H1 (cell line): ENCODE measurements at regions not wholly inside any gene's neighbourhood (a gene's known extent, or its start where the extent isn't known, plus 50 kb on each side); places are given as distances from the start of the nearest gene placed in this dataset.

Source experiments
- CTCF ChIA-PET: fragments of 300-600 bp; sonication (Branson Sonifier 250); formaldehyde crosslinking; loops from one replicate; lab custom pipeline; 2021; ENCODE audit not compliant: partially characterized antibody; lab: Charles Lee
- POLR2A ChIA-PET: fragments of 300-600 bp; sonication (Branson Sonifier 250); formaldehyde crosslinking; loops from one replicate; lab custom pipeline; 2021; ENCODE audit warnings: inconsistent platforms; ENCODE audit not compliant: partially characterized antibody; lab: Charles Lee
- DNase-seq, 2 experiments: peaks; one replicate each; pipeline versions ENCODE4 v3.0.0 to v3.0.0-alpha.2; 2010 to 2022; ENCODE audit warnings: low spot score in 2 of 2, low read depth in 1 of 2, mixed read lengths in 1 of 2
- FAIRE-seq: peaks from 2 replicates; lab custom pipeline; 2011; peaks lifted over from hg19 to GRCh38; lab: Jason Lieb, UNC
- H2AFZ ChIP-seq: 2 replicates; pipeline ENCODE4 v1.8.1; 2012; ENCODE audit warnings: low read length, inconsistent platforms
- H2AK5ac ChIP-seq: 2 replicates; pipeline ENCODE4 v1.6.1; 2013; ENCODE audit warnings: low read depth, low read length
- H2BK120ac ChIP-seq: replicated peaks from 2 replicates; pipeline ENCODE3; 2013; ENCODE audit warnings: low read depth, low read length, inconsistent platforms
- H2BK12ac ChIP-seq: 2 replicates; pipeline ENCODE4 v1.6.1; 2013; ENCODE audit warnings: low read depth, low read length
- H2BK15ac ChIP-seq: 2 replicates; pipeline ENCODE4 v1.6.1; 2013; ENCODE audit warnings: low read length
- H2BK20ac ChIP-seq: 2 replicates; pipeline ENCODE4 v1.6.1; 2013; ENCODE audit warnings: low read length
- H2BK5ac ChIP-seq: 2 replicates; pipeline ENCODE4 v1.6.1; 2013; ENCODE audit warnings: low read depth, low read length
- H3K14ac ChIP-seq: 2 replicates; pipeline ENCODE4 v1.6.1; 2013; ENCODE audit warnings: inconsistent platforms; ENCODE audit not compliant: insufficient read length
- H3K18ac ChIP-seq: 2 replicates; pipeline ENCODE4 v1.6.1; 2013; ENCODE audit warnings: low read length; ENCODE audit errors: extremely low read depth
- H3K23ac ChIP-seq: 2 replicates; pipeline ENCODE4 v1.6.1; 2013; ENCODE audit warnings: inconsistent platforms; ENCODE audit not compliant: insufficient read length
- H3K23me2 ChIP-seq: 2 replicates; pipeline ENCODE4 v1.6.1; 2013; ENCODE audit warnings: low read depth, low read length
- H3K27ac ChIP-seq: 2 replicates; pipeline ENCODE4 v1.6.1; 2011; ENCODE audit warnings: low read depth, low read length, inconsistent platforms
- H3K27me3 ChIP-seq, 4 experiments: replicated peaks in 1 of 4; 1 replicate in 1 of 4; 2 replicates in 3 of 4; pipeline versions ENCODE4 v1.6.1 to v1.8.1; 2011 to 2013; ENCODE audit warnings: low read length in 3 of 4, mild to moderate bottlenecking in 3 of 4, inconsistent platforms in 2 of 4, mixed read lengths in 2 of 4, moderate library complexity in 1 of 4; ENCODE audit not compliant: control insufficient read depth in 3 of 4, insufficient read depth in 3 of 4; ENCODE audit errors: extremely low read depth in 1 of 4
- H3K36me3 ChIP-seq, 4 experiments: 2 replicates each; pipeline versions ENCODE4 v1.6.1 to v1.8.1; 2011 to 2013; ENCODE audit warnings: mild to moderate bottlenecking in 4 of 4, low read length in 3 of 4, moderate library complexity in 2 of 4, control low read depth in 1 of 4, inconsistent platforms in 1 of 4; ENCODE audit not compliant: insufficient read depth in 4 of 4, control insufficient read depth in 2 of 4
- H3K4ac ChIP-seq: replicated peaks from 2 replicates; pipeline ENCODE3; 2013; ENCODE audit warnings: low read length, low read depth, mixed read lengths, inconsistent platforms; ENCODE audit not compliant: insufficient read length
- H3K4me1 ChIP-seq, 4 experiments: replicated peaks in 1 of 4; 1 replicate in 1 of 4; 2 replicates in 3 of 4; pipeline versions ENCODE4 v1.6.1 to v1.8.1; 2011 to 2013; ENCODE audit warnings: low read length in 3 of 4, inconsistent platforms in 2 of 4, mixed read lengths in 1 of 4; ENCODE audit not compliant: insufficient read depth in 4 of 4, control insufficient read depth in 3 of 4
- H3K4me2 ChIP-seq, 2 experiments: 2 replicates each; pipeline versions ENCODE4 v1.6.1 to v1.8.1; 2011 to 2013; ENCODE audit warnings: low read depth in 2 of 2, low read length in 2 of 2, control low read depth in 1 of 2, inconsistent platforms in 1 of 2, mild to moderate bottlenecking in 1 of 2; ENCODE audit not compliant: insufficient read depth in 1 of 2
- H3K4me3 ChIP-seq, 4 experiments: fragments of 200-600, 300-600 bp in 1 of 4; sonication (generic), shearing (Covaris generic), sonication (Bioruptor Twin) in 1 of 4; 2 replicates each; pipeline versions ENCODE4 v1.5.1 to v1.8.1; 2011 to 2016; ENCODE audit warnings: low read length in 4 of 4, low read depth in 3 of 4, control low read depth in 2 of 4, inconsistent platforms in 2 of 4, mild to moderate bottlenecking in 2 of 4, mixed read lengths in 1 of 4, moderate library complexity in 1 of 4; ENCODE audit not compliant: insufficient read depth in 2 of 4; ENCODE audit errors: extremely low read depth in 1 of 4
- H3K56ac ChIP-seq: replicated peaks from 2 replicates; pipeline ENCODE3; 2013; ENCODE audit warnings: low read depth, mild to moderate bottlenecking, mixed read lengths, low read length, inconsistent platforms; ENCODE audit not compliant: insufficient read length
- H3K79me1 ChIP-seq: 2 replicates; pipeline ENCODE4 v1.6.1; 2013; ENCODE audit warnings: low read depth, low read length, control low read depth
- H3K79me2 ChIP-seq, 2 experiments: 2 replicates each; pipeline versions ENCODE4 v1.6.1 to v1.8.1; 2012 to 2013; ENCODE audit warnings: low read length in 2 of 2, mild to moderate bottlenecking in 2 of 2, inconsistent platforms in 1 of 2; ENCODE audit not compliant: insufficient read depth in 2 of 2, control insufficient read depth in 1 of 2
- H3K9ac ChIP-seq, 4 experiments: replicated peaks in 1 of 4; 1 replicate in 1 of 4; 2 replicates in 3 of 4; pipeline versions ENCODE4 v1.6.1 to v1.8.1; 2011 to 2013; ENCODE audit warnings: low read depth in 3 of 4, low read length in 3 of 4, control low read depth in 2 of 4, mild to moderate bottlenecking in 2 of 4, moderate library complexity in 2 of 4, inconsistent platforms in 1 of 4; ENCODE audit errors: extremely low read depth in 1 of 4
- H3K9me3 ChIP-seq, 2 experiments: 2 replicates each; pipeline versions ENCODE4 v1.6.1 to v1.8.1; 2012 to 2013; ENCODE audit warnings: mild to moderate bottlenecking in 2 of 2, moderate library complexity in 2 of 2, control low read depth in 1 of 2, inconsistent platforms in 1 of 2, low read depth in 1 of 2, low read length in 1 of 2, mixed read lengths in 1 of 2; ENCODE audit not compliant: insufficient read depth in 2 of 2
- H4K20me1 ChIP-seq, 2 experiments: replicated peaks in 1 of 2; 2 replicates each; pipeline versions ENCODE3 to v1.8.1; 2011 to 2013; ENCODE audit warnings: inconsistent platforms in 2 of 2, low read length in 2 of 2, mild to moderate bottlenecking in 1 of 2; ENCODE audit not compliant: insufficient read depth in 2 of 2, control insufficient read depth in 1 of 2
- H4K5ac ChIP-seq: 2 replicates; pipeline ENCODE4 v1.6.1; 2013; ENCODE audit warnings: low read length, low read depth, mixed read lengths, inconsistent platforms; ENCODE audit not compliant: insufficient read length
- H4K8ac ChIP-seq: 2 replicates; pipeline ENCODE4 v1.8.0; 2013; ENCODE audit warnings: mild to moderate bottlenecking, moderate library complexity, low read length, inconsistent platforms; ENCODE audit not compliant: insufficient read depth; ENCODE audit errors: extremely low read depth
- H4K91ac ChIP-seq: replicated peaks from 2 replicates; pipeline ENCODE3; 2013; ENCODE audit warnings: low read length, mixed read lengths, inconsistent platforms; ENCODE audit not compliant: insufficient read length
- CBX5 ChIP-seq: fragments of 300-800, 300-1000 bp; sonication (generic); IDR thresholded peaks from 2 replicates; pipeline ENCODE4 v1.7.1; 2016; ENCODE audit warnings: antibody characterized with exemption, low read length, low read depth
- CTBP2 ChIP-seq: IDR thresholded peaks from 2 replicates; pipeline ENCODE4 v1.7.0; 2011; ENCODE audit warnings: borderline replicate concordance, mild to moderate bottlenecking, moderate library complexity, mixed read lengths, low read length; ENCODE audit not compliant: insufficient read depth, insufficient read length
- CTCF ChIP-seq, 3 experiments: IDR thresholded peaks; 1 replicate in 2 of 3; 2 replicates in 1 of 3; pipeline versions ENCODE4 v1.5.1 to v1.6.1; 2011; ENCODE audit warnings: low read length in 3 of 3, mild to moderate bottlenecking in 3 of 3, inconsistent platforms in 2 of 3, low read depth in 1 of 3, moderate library complexity in 1 of 3; ENCODE audit not compliant: insufficient read depth in 1 of 3; ENCODE audit errors: control extremely low read depth in 1 of 3
- HDAC2 ChIP-seq, 2 experiments: fragments of 300-600 bp in 1 of 2; sonication (generic) in 1 of 2; IDR thresholded peaks; 2 replicates each; pipeline ENCODE4 v1.6.1; 2011 to 2012; ENCODE audit warnings: low read depth in 2 of 2, low read length in 2 of 2, mild to moderate bottlenecking in 2 of 2, moderate library complexity in 2 of 2, borderline replicate concordance in 1 of 2, inconsistent platforms in 1 of 2
- POLR2AphosphoS5 ChIP-seq: IDR thresholded peaks from 2 replicates; pipeline ENCODE4 v1.6.1; 2011; ENCODE audit warnings: low read depth, low read length
- SP2 ChIP-seq: IDR thresholded peaks from 2 replicates; pipeline ENCODE4 v1.6.1; 2012; ENCODE audit warnings: mild to moderate bottlenecking, low read length, inconsistent platforms
- SP4 ChIP-seq: IDR thresholded peaks from 2 replicates; pipeline ENCODE4 v1.6.1; 2012; ENCODE audit warnings: low read length, inconsistent platforms
- SUZ12 ChIP-seq: fragments of 200-600 bp; sonication (generic); IDR thresholded peaks from 2 replicates; pipeline ENCODE4 v1.6.1; 2012; ENCODE audit warnings: mild to moderate bottlenecking, inconsistent platforms, low read length, moderate library complexity, mixed read lengths
- YY1 ChIP-seq: IDR thresholded peaks from 2 replicates; pipeline ENCODE4 v1.6.1; 2011; ENCODE audit warnings: low read depth, mild to moderate bottlenecking, low read length

DNA sequence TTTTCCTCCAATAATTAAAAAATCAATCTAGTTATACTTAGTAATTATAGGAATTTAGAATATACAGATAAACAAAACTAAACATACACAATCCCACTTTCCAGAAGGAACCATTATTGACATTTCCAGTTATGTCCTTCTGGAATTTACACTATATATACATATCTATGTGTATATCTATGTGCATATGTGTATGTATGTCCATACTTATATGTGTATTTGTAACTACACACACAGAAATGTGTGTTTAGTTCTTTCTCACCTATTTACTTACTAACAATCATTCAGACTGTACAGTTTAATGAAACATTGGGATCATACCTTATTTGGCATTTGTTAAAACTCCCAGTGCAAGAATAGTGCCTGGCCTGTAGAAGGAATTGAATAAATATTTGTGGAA is 126.4 kb downstream of the FHIP1A start:
- H4K20me1 ChIP-seq = no peaks in the 10 kb centered on the region
- H3K4ac ChIP-seq = no peak overlapping the region
- H2BK120ac ChIP-seq = no peak overlapping the region
- no peak overlapping the region for H3K9ac ChIP-seq
- CTCF ChIA-PET = interaction anchor here (1.8 kb wide), 1 partner anchor 78 kb away, joined by 4 read pairs; no protein-coding TSS in a partner anchor
- H2AK5ac ChIP-seq = no peak overlapping the region
- no peak overlapping the region for H3K4me3 ChIP-seq
- H2BK15ac ChIP-seq = no peak overlapping the region
- FAIRE-seq (no peak), DNase-seq (no peak)
- no peak overlapping the region for H2BK20ac ChIP-seq
- H3K79me2 ChIP-seq = peaks cover 0 to 4% of the 10 kb centered on the region in 2 experiments; a peak in 2 of 4 replicates
- no peak overlapping the region for H3K14ac ChIP-seq
- H2AFZ ChIP-seq = no peak overlapping the region
- POLR2A ChIA-PET = no interaction called here
- H3K79me1 ChIP-seq = no peaks in the 10 kb centered on the region; the same call in 1 of the 2 replicates
- H3K9me3 ChIP-seq = no peaks in the 10 kb centered on the region
- H3K18ac ChIP-seq = no peak overlapping the region
- no peak overlapping the region for H3K4me2 ChIP-seq
- no peaks in the 10 kb centered on the region; a peak in 1 of 8 replicates for H3K36me3 ChIP-seq
- no peak overlapping the region for H4K8ac ChIP-seq
- no peak overlapping the region for H2BK12ac ChIP-seq
- H3K23me2 ChIP-seq = no peaks in the 10 kb centered on the region
- H2BK5ac ChIP-seq = no peak overlapping the region
- H3K56ac ChIP-seq = no peak overlapping the region
- no peak for TF ChIP-seq SP2
- no peak for TF ChIP-seq CBX5
- TF ChIP-seq SUZ12 = no peak
- no peak for TF ChIP-seq POLR2AphosphoS5
- TF ChIP-seq HDAC2 (IDR thresholded peaks at IDR 0.05; ENCODE audit: borderline replicate concordance in 1 of 2, low read depth in 2 of 2, low read length in 2 of 2) = no peak
- no peak for TF ChIP-seq CTCF (IDR thresholded peaks at IDR 0.05; ENCODE audit: control extremely low read depth in 1 of 3, insufficient read depth in 1 of 3, low read depth in 1 of 3, low read length in 3 of 3)
- no peak for TF ChIP-seq YY1
- TF ChIP-seq SP4 = no peak
- no peak for TF ChIP-seq CTBP2
- H3K4me1 ChIP-seq = peaks cover 0 to 14% (median 3%) of the 10 kb centered on the region in 4 experiments; a peak in 2 of 7 replicates
- no peak overlapping the region for H4K91ac ChIP-seq
- no peaks in the 10 kb centered on the region for H3K27me3 ChIP-seq
- H3K27ac ChIP-seq = no peak overlapping the region
- no peak overlapping the region for H4K5ac ChIP-seq
- H3K23ac ChIP-seq = no peak overlapping the region
